Neuronal stem cell (in vitro differentiated cells): ENCODE measurements at regions not wholly inside any gene's neighbourhood (a gene's known extent, or its start where the extent isn't known, plus 50 kb on each side); places are given as distances from the start of the nearest gene placed in this dataset.
"Not testable (repeated sequence)": the region's sequence is repeated elsewhere in the genome, so short reads cannot be mapped to it uniquely, and the experiment has no call there.

ENCODE experiments used
- DNase-seq: peaks from one replicate; pipeline ENCODE4 v3.0.0-alpha.2; 2013; ENCODE audit warnings: low spot score
- H2AFZ ChIP-seq: one replicate; pipeline ENCODE4 v1.6.1; 2013; ENCODE audit warnings: mild to moderate bottlenecking, low read length, inconsistent platforms
- H2AK5ac ChIP-seq: 2 replicates; pipeline ENCODE4 v1.6.1; 2013; ENCODE audit warnings: low read depth, mild to moderate bottlenecking, inconsistent platforms, low read length, moderate library complexity, mixed read lengths
- H2BK120ac ChIP-seq: 2 replicates; pipeline ENCODE4 v1.6.1; 2013; ENCODE audit warnings: low read depth, mild to moderate bottlenecking, inconsistent platforms, low read length, moderate library complexity, mixed read lengths
- H2BK12ac ChIP-seq: one replicate; pipeline ENCODE4 v1.6.1; 2013; ENCODE audit warnings: low read length, inconsistent platforms
- H2BK15ac ChIP-seq: 2 replicates; pipeline ENCODE4 v1.6.1; 2013; ENCODE audit warnings: mild to moderate bottlenecking, low read length, inconsistent platforms, mixed read lengths
- H2BK5ac ChIP-seq: one replicate; pipeline ENCODE4 v1.6.1; 2013; ENCODE audit warnings: inconsistent platforms, mild to moderate bottlenecking, low read length, moderate library complexity
- H3K14ac ChIP-seq: one replicate; pipeline ENCODE4 v1.6.1; 2013; ENCODE audit warnings: low read length, inconsistent platforms
- H3K18ac ChIP-seq: 2 replicates; pipeline ENCODE4 v1.6.1; 2013; ENCODE audit warnings: low read length, inconsistent platforms
- H3K23ac ChIP-seq: 2 replicates; pipeline ENCODE4 v1.6.1; 2013; ENCODE audit warnings: low read depth, mild to moderate bottlenecking, mixed read lengths, low read length, inconsistent platforms; ENCODE audit not compliant: poor library complexity
- H3K27ac ChIP-seq: replicated peaks from 3 replicates; pipeline ENCODE4 v1.5.1; 2013; ENCODE audit warnings: low read length, inconsistent platforms
- H3K27me3 ChIP-seq, 3 experiments: 2 replicates each; pipeline ENCODE4 v1.6.1; 2013; ENCODE audit warnings: low read length in 3 of 3, mild to moderate bottlenecking in 2 of 3, inconsistent platforms in 1 of 3, low read depth in 1 of 3, mixed read lengths in 1 of 3, moderate library complexity in 1 of 3; ENCODE audit not compliant: control insufficient read depth in 3 of 3, insufficient read depth in 3 of 3
- H3K36me3 ChIP-seq, 2 donors: replicated peaks in 1 of 2; 2 replicates each; pipeline ENCODE4 v1.6.1; 2013; ENCODE audit warnings: low read length in 2 of 2; ENCODE audit not compliant: control insufficient read depth in 2 of 2, insufficient read depth in 2 of 2
- H3K4ac ChIP-seq: 2 replicates; pipeline ENCODE4 v1.6.1; 2013; ENCODE audit warnings: inconsistent platforms, mild to moderate bottlenecking, low read length, moderate library complexity
- H3K4me1 ChIP-seq, 2 donors: 1 replicate in 1 of 2; 2 replicates in 1 of 2; pipeline ENCODE4 v1.6.1; 2013; ENCODE audit warnings: low read length in 2 of 2, low read depth in 1 of 2; ENCODE audit not compliant: control insufficient read depth in 2 of 2, insufficient read depth in 1 of 2
- H3K4me2 ChIP-seq: one replicate; pipeline ENCODE4 v1.6.1; 2013; ENCODE audit warnings: mild to moderate bottlenecking, low read length, inconsistent platforms; ENCODE audit not compliant: insufficient read depth, poor library complexity, severe bottlenecking
- H3K4me3 ChIP-seq, 2 donors: 2 replicates each; pipeline ENCODE4 v1.5.1; 2013; ENCODE audit warnings: low read length in 2 of 2, mild to moderate bottlenecking in 2 of 2, inconsistent platforms in 1 of 2, moderate library complexity in 1 of 2
- H3K79me1 ChIP-seq: one replicate; pipeline ENCODE4 v1.6.1; 2013; ENCODE audit warnings: low read depth, mild to moderate bottlenecking, inconsistent platforms, low read length, moderate library complexity
- H3K9ac ChIP-seq: one replicate; pipeline ENCODE4 v1.6.1; 2013; ENCODE audit warnings: mild to moderate bottlenecking, low read depth, low read length, inconsistent platforms; ENCODE audit not compliant: poor library complexity
- H3K9me3 ChIP-seq, 2 donors: replicated peaks in 1 of 2; 2 replicates each; pipeline versions ENCODE3 to v1.6.1; 2013; ENCODE audit warnings: low read length in 2 of 2, mild to moderate bottlenecking in 2 of 2, inconsistent platforms in 1 of 2, low read depth in 1 of 2, mixed read lengths in 1 of 2, moderate library complexity in 1 of 2; ENCODE audit not compliant: control insufficient read depth in 2 of 2, insufficient read depth in 1 of 2
- H4K8ac ChIP-seq: one replicate; pipeline ENCODE4 v1.6.1; 2013; ENCODE audit warnings: low read depth, mild to moderate bottlenecking, inconsistent platforms, low read length, moderate library complexity
- H4K91ac ChIP-seq: one replicate; pipeline ENCODE4 v1.6.1; 2013; ENCODE audit warnings: low read length, low read depth, mild to moderate bottlenecking, inconsistent platforms; ENCODE audit not compliant: poor library complexity
- WGBS, 2 donors: extraction: QIAGEN DNeasy Blood & Tissue Kit; methylation state at CpG; one replicate each; pipeline ENCODE4 v1.1.7; 2013; ENCODE audit warnings: missing lambda C conversion rate in 2 of 2, mixed read lengths in 1 of 2; ENCODE audit not compliant: insufficient read length in 2 of 2, insufficient replicate concordance in 1 of 2; ENCODE audit errors: extremely low coverage in 2 of 2; 5-methylcytosine and 5-hydroxymethylcytosine counted together

GRCh38 chr7:9349625-9350024 is 916.2 kb downstream of the NXPH1 start:
- Histone ChIP-seq H3K4me3 (no peak overlapping the region), H3K9ac (no peak overlapping the region), H3K27ac (no peak overlapping the region), H4K8ac (no peak overlapping the region), H3K9me3 (peaks cover 0 to 2% of the 10 kb centered on the region in 2 donors), H2BK15ac (no peak overlapping the region), H3K23ac (no peak overlapping the region), H2BK120ac (no peak overlapping the region), H3K36me3 (no peaks in the 10 kb centered on the region), H3K27me3 (no peaks in the 10 kb centered on the region), H2AFZ (no peak overlapping the region), H3K14ac (peak overlapping the region; percentile 14), H3K18ac (no peak overlapping the region), H3K4me2 (no peak overlapping the region), H4K91ac (no peak overlapping the region), H2BK5ac (no peak overlapping the region), H3K4me1 (no peaks in the 10 kb centered on the region), H2AK5ac (no peak overlapping the region), H3K4ac (no peak overlapping the region), H3K79me1 (no peaks in the 10 kb centered on the region), H2BK12ac (no peak overlapping the region)
- WGBS, 2 donors, result no CpG with 5 or more reads among the region's 3 CpGs
- DNase-seq, result no peak

GRCh38 chr7:9391221-9391620 is 957.8 kb downstream of the NXPH1 start:
- Histone ChIP-seq H2BK15ac (no peak overlapping the region), H3K27me3 (no peaks in the 10 kb centered on the region), H3K4me3 (no peak overlapping the region), H3K4ac (no peak overlapping the region), H2BK5ac (no peak overlapping the region), H3K4me2 (no peak overlapping the region), H3K79me1 (no peaks in the 10 kb centered on the region), H3K14ac (no peak overlapping the region), H3K18ac (no peak overlapping the region), H2BK12ac (no peak overlapping the region), H3K4me1 (no peaks in the 10 kb centered on the region), H2AK5ac (no peak overlapping the region), H2BK120ac (no peak overlapping the region), H2AFZ (no peak overlapping the region), H4K8ac (no peak overlapping the region), H3K9ac (no peak overlapping the region), H3K23ac (no peak overlapping the region), H4K91ac (no peak overlapping the region), H3K9me3 (peaks cover 0 to 2% of the 10 kb centered on the region in 2 donors), H3K27ac (no peak overlapping the region), H3K36me3 (no peaks in the 10 kb centered on the region)
- WGBS, 2 donors, result no CpG with 5 or more reads among the region's 4 CpGs
- DNase-seq, result no peak

GRCh38 chr7:9391984-9392383 is 958.6 kb downstream of the NXPH1 start:
- no peaks in the 10 kb centered on the region for H3K4me1 ChIP-seq
- H3K9me3 ChIP-seq, result peaks cover 0 to 2% of the 10 kb centered on the region in 2 donors
- WGBS, 2 donors, result no CpG with 5 or more reads among the region's 4 CpGs
- no peak overlapping the region for H3K4me3 ChIP-seq
- H2BK15ac ChIP-seq, result no peak overlapping the region
- H3K18ac ChIP-seq, result no peak overlapping the region
- H3K4me2 ChIP-seq, result no peak overlapping the region
- no peak overlapping the region for H4K91ac ChIP-seq
- no peak overlapping the region for H2BK12ac ChIP-seq
- no peaks in the 10 kb centered on the region for H3K27me3 ChIP-seq
- H3K27ac ChIP-seq, result no peak overlapping the region
- no peak overlapping the region for H3K14ac ChIP-seq
- H2BK5ac ChIP-seq, result no peak overlapping the region
- no peak overlapping the region for H2AFZ ChIP-seq
- no peak overlapping the region for H3K9ac ChIP-seq
- H3K23ac ChIP-seq, result no peak overlapping the region
- H2BK120ac ChIP-seq, result no peak overlapping the region
- H3K36me3 ChIP-seq, result no peaks in the 10 kb centered on the region
- H4K8ac ChIP-seq, result no peak overlapping the region
- H3K79me1 ChIP-seq, result no peaks in the 10 kb centered on the region
- DNase-seq, result no peak
- no peak overlapping the region for H3K4ac ChIP-seq
- no peak overlapping the region for H2AK5ac ChIP-seq

GRCh38 chr7:9404386-9404785 is 971.0 kb downstream of the NXPH1 start:
- H3K9ac ChIP-seq, H3K4me3 ChIP-seq, H3K14ac ChIP-seq, H2BK12ac ChIP-seq, H2BK15ac ChIP-seq, DNase-seq, H3K9me3 ChIP-seq, H3K27ac ChIP-seq, H3K27me3 ChIP-seq, H4K8ac ChIP-seq, H3K4ac ChIP-seq, H2BK5ac ChIP-seq, H3K4me1 ChIP-seq, H3K79me1 ChIP-seq, H2BK120ac ChIP-seq, H2AFZ ChIP-seq, H3K23ac ChIP-seq, H3K18ac ChIP-seq, H4K91ac ChIP-seq, H3K36me3 ChIP-seq, H2AK5ac ChIP-seq, H3K4me2 ChIP-seq: not testable (repeated sequence)
- WGBS, 2 donors, result no CpG with 5 or more reads among the region's 28 CpGs
